ENCODE measurements at regions not wholly inside any gene's neighbourhood (a gene's known extent, or its start where the extent isn't known, plus 50 kb on each side); places are given as distances from the start of the nearest gene placed in this dataset.

GRCh38 chr18:51399491-51400122 lies 202.1 kb upstream of the MEX3C start:
- DNase-seq (ENCODE audit: low spot score) = no peak

DNA sequence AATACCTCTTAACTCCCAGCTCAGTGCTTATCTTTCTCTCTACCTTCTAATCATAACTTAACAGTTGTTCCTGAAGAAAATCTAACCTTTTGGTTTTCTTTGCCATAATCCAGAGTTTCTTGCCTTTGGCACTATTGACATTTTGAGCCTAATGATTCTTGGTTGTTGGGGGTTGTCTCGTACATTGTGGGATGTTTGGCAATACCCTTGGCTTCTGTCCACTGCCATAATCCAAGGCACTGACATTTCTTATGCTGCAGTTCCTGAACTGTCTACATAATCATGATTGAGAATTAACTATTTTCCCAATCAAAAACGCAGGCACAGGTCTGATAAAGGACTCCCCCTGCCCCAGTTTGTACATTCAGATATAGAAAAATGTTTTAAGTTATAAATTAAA lies 203.2 kb upstream of the MEX3C start:
- DNase-seq (ENCODE audit: low spot score) = no peak

- DNase-seq (ENCODE audit: low spot score) = no peak
Observed at GRCh38 chr18:51401912-51402311, 204.4 kb upstream of the MEX3C start.

- DNase-seq (ENCODE audit: low spot score) = no peak
Observed at GRCh38 chr18:51404620-51405019, 207.1 kb upstream of the MEX3C start.

- no peak for DNase-seq (ENCODE audit: low spot score)
Observed at GRCh38 chr18:51405683-51406477, 208.4 kb upstream of the MEX3C start.

GRCh38 chr18:51417643-51418483 lies 220.4 kb upstream of the MEX3C start:
- DNase-seq (ENCODE audit: low spot score) = no peak

GRCh38 chr18:51425475-51425874 lies 228.0 kb upstream of the MEX3C start:
- DNase-seq (ENCODE audit: low spot score) = no peak

DNA sequence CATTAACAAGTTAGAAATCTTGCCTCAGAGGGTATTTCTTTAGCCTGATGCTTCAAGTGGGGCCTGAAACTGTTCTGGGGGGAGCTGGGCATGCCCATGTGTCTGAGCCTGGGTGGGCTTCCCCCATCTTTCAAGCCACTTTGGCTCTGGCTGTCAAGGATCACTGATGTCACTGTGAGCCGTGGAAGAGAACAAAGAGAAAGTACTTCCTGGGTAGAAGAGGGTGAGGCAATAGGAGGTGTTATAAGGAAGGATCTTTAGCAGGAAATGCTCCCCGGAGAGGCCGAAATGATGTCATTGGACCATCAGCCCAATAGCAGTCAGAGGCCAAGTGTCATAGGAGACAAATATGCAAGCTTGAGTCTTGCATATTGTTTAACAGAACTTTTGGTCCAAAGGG lies 228.4 kb upstream of the MEX3C start:
- DNase-seq (ENCODE audit: low spot score) = no peak

GRCh38 chr18:51426996-51427395 lies 229.5 kb upstream of the MEX3C start:
- no peak for DNase-seq (ENCODE audit: low spot score)

- no peak for DNase-seq (ENCODE audit: low spot score)
Observed at GRCh38 chr18:51429644-51430043, 232.2 kb upstream of the MEX3C start.

GRCh38 chr18:51430538-51430937 lies 233.1 kb upstream of the MEX3C start:
- DNase-seq (ENCODE audit: low spot score) = no peak

GRCh38 chr18:51433296-51433695 lies 235.8 kb upstream of the MEX3C start:
- no peak for DNase-seq (ENCODE audit: low spot score)

- DNase-seq (ENCODE audit: low spot score) = no peak
Observed at GRCh38 chr18:51433881-51434280, 236.4 kb upstream of the MEX3C start.

- DNase-seq (ENCODE audit: low spot score) = no peak
Observed at GRCh38 chr18:51437280-51438271, 240.1 kb upstream of the MEX3C start.

- DNase-seq (ENCODE audit: low spot score) = no peak
Observed at GRCh38 chr18:51438797-51439350, 241.4 kb upstream of the MEX3C start.

- DNase-seq (ENCODE audit: low spot score) = no peak
Observed at GRCh38 chr18:51442012-51442411, 244.5 kb upstream of the MEX3C start.

- DNase-seq (ENCODE audit: low spot score) = no peak
Observed at GRCh38 chr18:51446571-51447210, 249.2 kb upstream of the MEX3C start.

GRCh38 chr18:51447351-51448342 lies 250.2 kb upstream of the MEX3C start:
- DNase-seq (ENCODE audit: low spot score) = no peak

DNA sequence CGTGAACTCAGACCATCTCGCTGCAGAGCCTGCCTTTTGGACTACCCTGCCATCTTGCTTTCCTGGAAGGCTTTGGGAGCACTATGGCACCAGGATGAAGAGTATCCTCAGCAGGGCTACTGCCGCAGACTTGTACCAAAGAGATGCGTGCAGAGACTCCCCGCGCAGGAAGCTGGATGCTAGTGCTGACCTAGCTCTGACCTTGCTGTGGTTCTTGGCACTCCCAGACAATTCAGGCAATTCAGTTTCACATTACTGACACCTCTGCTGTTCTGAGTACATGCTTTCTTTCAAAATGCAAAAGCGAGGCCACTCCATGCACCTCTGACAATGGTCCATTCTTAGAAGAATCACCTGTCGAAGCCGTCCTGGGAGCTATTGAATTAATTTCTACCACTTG lies 251.5 kb upstream of the MEX3C start:
- no peak for DNase-seq (ENCODE audit: low spot score)

GRCh38 chr18:51453594-51453993 lies 256.1 kb upstream of the MEX3C start:
- DNase-seq (ENCODE audit: low spot score) = no peak

Measured in HuH-7.5 (cell line).